ENCODE measurements at regions not wholly inside any gene's neighbourhood (a gene's known extent, or its start where the extent isn't known, plus 50 kb on each side); places are given as distances from the start of the nearest gene placed in this dataset.

DNA sequence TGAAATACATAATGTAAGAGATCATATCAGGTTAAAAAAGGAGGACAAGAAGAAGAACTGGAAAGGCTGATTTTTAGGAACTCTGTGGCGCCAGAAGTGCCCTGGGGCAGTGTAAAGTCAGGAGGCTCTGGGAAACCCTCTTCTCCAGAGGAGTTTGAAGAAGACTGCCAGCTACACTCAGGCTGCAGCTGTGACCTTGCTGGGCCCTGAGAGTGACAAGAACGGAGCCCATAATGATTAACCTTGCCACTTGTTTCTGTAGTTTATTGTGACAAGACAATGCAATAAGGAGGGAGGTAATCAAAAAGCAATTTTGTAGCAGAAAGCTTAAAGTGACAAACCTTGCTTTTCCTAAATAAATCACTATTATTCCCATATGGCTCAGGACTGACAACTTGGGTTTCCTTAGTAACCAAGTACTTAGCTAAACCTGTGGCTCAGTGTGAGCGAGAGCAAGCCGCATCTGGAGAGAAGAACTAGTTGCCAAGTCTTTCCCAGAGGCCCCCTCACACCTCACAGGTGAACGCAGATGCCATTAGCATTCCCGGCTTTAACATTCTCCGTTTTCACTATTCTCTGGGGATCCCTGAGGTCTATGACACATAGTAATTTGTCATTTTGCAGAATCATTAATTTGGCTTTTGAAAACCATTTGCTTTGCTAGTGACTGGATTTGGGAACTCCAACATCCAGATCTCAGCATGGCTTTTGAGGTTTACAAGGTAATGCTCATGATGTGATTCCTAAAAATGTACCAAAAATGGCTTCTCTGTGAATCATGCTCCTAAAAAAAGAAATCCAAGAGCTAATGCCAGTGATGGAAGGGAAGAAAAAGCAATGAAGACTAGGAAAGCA lies 115.9 kb downstream of the OMA1 start:
- 85 to 89% methylated on average over 6 to 7 of the region's 7 CpGs for WGBS, 2 experiments (ENCODE audit: insufficient coverage in 1 of 2, insufficient read length in 1 of 2)
- H3K9ac ChIP-seq (ENCODE audit: extremely low read depth, low read length, poor library complexity, severe bottlenecking): no peak overlapping the region
- DNase-seq: no peak
- H3K4me3 ChIP-seq (ENCODE audit: low read length): no peak overlapping the region
- no peak overlapping the region for H3K27ac ChIP-seq (ENCODE audit: low read depth, low read length)
- Mint-ChIP-seq H3K4me1 (peaks cover 4% of the 10 kb centered on the region), H3K9me3 (no peaks in the 10 kb centered on the region), H3K27ac (no peak overlapping the region), H3K4me3 (no peak overlapping the region), H3K27me3 (ENCODE audit: insufficient read depth) (no peaks in the 10 kb centered on the region), H3K36me3 (ENCODE audit: low read depth) (no peaks in the 10 kb centered on the region)
- H3K9me3 ChIP-seq (ENCODE audit: control insufficient read depth, low read length): no peaks in the 10 kb centered on the region
- no peaks in the 10 kb centered on the region for H3K36me3 ChIP-seq (ENCODE audit: control insufficient read depth, insufficient read depth, low read length)
- no peaks in the 10 kb centered on the region for H3K4me1 ChIP-seq (ENCODE audit: control insufficient read depth, insufficient read depth, low read length)
- TF ChIP-seq, protein P1, sequence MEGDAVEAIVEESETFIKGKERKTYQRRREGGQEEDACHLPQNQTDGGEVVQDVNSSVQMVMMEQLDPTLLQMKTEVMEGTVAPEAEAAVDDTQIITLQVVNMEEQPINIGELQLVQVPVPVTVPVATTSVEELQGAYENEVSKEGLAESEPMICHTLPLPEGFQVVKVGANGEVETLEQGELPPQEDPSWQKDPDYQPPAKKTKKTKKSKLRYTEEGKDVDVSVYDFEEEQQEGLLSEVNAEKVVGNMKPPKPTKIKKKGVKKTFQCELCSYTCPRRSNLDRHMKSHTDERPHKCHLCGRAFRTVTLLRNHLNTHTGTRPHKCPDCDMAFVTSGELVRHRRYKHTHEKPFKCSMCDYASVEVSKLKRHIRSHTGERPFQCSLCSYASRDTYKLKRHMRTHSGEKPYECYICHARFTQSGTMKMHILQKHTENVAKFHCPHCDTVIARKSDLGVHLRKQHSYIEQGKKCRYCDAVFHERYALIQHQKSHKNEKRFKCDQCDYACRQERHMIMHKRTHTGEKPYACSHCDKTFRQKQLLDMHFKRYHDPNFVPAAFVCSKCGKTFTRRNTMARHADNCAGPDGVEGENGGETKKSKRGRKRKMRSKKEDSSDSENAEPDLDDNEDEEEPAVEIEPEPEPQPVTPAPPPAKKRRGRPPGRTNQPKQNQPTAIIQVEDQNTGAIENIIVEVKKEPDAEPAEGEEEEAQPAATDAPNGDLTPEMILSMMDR (conservative IDR thresholded peaks at IDR 0.05): no peak
- no peaks in the 10 kb centered on the region for H3K27me3 ChIP-seq (ENCODE audit: control insufficient read depth, insufficient read depth, low read length, poor library complexity, severe bottlenecking)

DNA sequence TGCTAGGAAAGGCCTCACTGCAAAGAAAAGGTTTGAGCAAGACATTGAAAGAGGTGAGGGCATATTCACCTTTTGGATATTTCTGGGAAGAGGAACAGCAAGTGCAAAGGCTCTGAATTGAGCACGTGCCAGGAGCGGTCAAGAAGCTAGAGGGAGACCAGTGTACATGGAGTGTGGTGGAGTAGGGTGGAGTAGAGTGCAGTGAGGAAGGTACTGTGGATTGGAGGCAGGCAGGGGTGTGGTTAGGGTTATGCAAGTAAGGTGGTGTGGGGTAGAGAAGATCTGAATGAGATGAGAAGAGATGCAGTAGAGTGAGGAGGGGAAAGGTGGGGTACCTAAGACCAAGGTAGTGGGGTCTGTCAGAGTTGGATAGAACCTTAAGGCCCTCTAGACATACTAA lies 119.6 kb downstream of the OMA1 start:
- Mint-ChIP-seq H3K9me3 (no peaks in the 10 kb centered on the region), H3K27ac (no peak overlapping the region), H3K36me3 (ENCODE audit: low read depth) (no peaks in the 10 kb centered on the region), H3K4me1 (peaks cover 4% of the 10 kb centered on the region), H3K27me3 (ENCODE audit: insufficient read depth) (peaks cover 2% of the 10 kb centered on the region), H3K4me3 (no peak overlapping the region)
- H3K27me3 ChIP-seq (ENCODE audit: control insufficient read depth, insufficient read depth, low read length, poor library complexity, severe bottlenecking): no peaks in the 10 kb centered on the region
- DNase-seq: no peak
- 95 to 100% methylated on average over 2 of the region's 2 CpGs for WGBS, 2 experiments (ENCODE audit: insufficient coverage in 1 of 2, insufficient read length in 1 of 2)
- no peaks in the 10 kb centered on the region for H3K36me3 ChIP-seq (ENCODE audit: control insufficient read depth, insufficient read depth, low read length)
- no peaks in the 10 kb centered on the region for H3K9me3 ChIP-seq (ENCODE audit: control insufficient read depth, low read length)
- no peak overlapping the region for H3K9ac ChIP-seq (ENCODE audit: extremely low read depth, low read length, poor library complexity, severe bottlenecking)
- TF ChIP-seq, protein P1 (conservative IDR thresholded peaks at IDR 0.05): no peak
- H3K4me3 ChIP-seq (ENCODE audit: low read length): no peak overlapping the region
- H3K4me1 ChIP-seq (ENCODE audit: control insufficient read depth, insufficient read depth, low read length): no peaks in the 10 kb centered on the region
- H3K27ac ChIP-seq (ENCODE audit: low read depth, low read length): no peak overlapping the region

DNA sequence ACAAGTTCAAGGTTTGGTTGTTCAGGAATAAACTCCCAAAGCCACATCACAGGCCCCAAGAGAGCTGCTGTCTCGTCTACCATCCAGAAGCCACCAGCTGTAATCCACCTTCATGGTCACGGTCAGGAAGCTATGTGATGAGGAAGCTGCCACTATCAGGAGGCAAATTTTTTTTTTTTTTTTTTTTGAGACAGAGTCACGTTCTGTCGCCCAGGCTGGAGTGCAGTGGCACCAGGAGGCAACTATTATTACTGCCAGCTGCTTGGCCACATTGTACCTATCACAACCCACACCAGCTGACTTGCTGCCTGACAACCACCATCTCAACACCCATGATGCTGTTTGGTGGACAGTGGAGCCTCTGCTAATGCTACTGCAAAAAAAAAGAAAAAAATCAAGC lies 124.1 kb downstream of the OMA1 start:
- H3K9me3 Mint-ChIP-seq: no peaks in the 10 kb centered on the region

More for the DNA sequence above, 124.1 kb downstream of the OMA1 start:
- Histone ChIP-seq H3K4me1 (ENCODE audit: control insufficient read depth, insufficient read depth, low read length) (no peaks in the 10 kb centered on the region), H3K4me3 (ENCODE audit: low read length) (no peak overlapping the region), H3K27me3 (ENCODE audit: control insufficient read depth, insufficient read depth, low read length, poor library complexity, severe bottlenecking) (no peaks in the 10 kb centered on the region), H3K36me3 (ENCODE audit: control insufficient read depth, insufficient read depth, low read length) (no peaks in the 10 kb centered on the region), H3K9me3 (ENCODE audit: control insufficient read depth, low read length) (no peaks in the 10 kb centered on the region), H3K27ac (ENCODE audit: low read depth, low read length) (no peak overlapping the region), H3K9ac (ENCODE audit: extremely low read depth, low read length, poor library complexity, severe bottlenecking) (no peak overlapping the region)
- Mint-ChIP-seq H3K4me3 (no peak overlapping the region), H3K27ac (no peak overlapping the region), H3K4me1 (peaks cover 5% of the 10 kb centered on the region), H3K27me3 (ENCODE audit: insufficient read depth) (peaks cover 2% of the 10 kb centered on the region), H3K36me3 (ENCODE audit: low read depth) (no peaks in the 10 kb centered on the region)
- TF ChIP-seq, protein P1 (conservative IDR thresholded peaks at IDR 0.05): no peak
- no peak for DNase-seq
- 75 to 88% methylated on average over 2 to 4 of the region's 4 CpGs for WGBS, 2 experiments (ENCODE audit: insufficient coverage in 1 of 2, insufficient read length in 1 of 2)
